PC-9 (cell line): ENCODE measurements at regions not wholly inside any gene's neighbourhood (a gene's known extent, or its start where the extent isn't known, plus 50 kb on each side); places are given as distances from the start of the nearest gene placed in this dataset.

Source experiments
- BruUV-seq: library from RNA; stranded (reverse); fragments of 400-500 nt; replicated peaks from 2 replicates; lab custom pipeline; 2021; lab: Mats Ljungman, UMichigan
- CTCF ChIA-PET: fragments of 300-600 bp; sonication (Branson Sonifier 250); formaldehyde crosslinking; loops from one replicate; lab custom pipeline; 2022; ENCODE audit warnings: antibody characterized with exemption; lab: Charles Lee
- POLR2A ChIA-PET: fragments of 300-600 bp; sonication (Branson Sonifier 250); formaldehyde crosslinking; loops from one replicate; lab custom pipeline; 2022; ENCODE audit warnings: antibody characterized with exemption; ENCODE audit not compliant: unreplicated experiment; lab: Charles Lee
- DNase-seq, 2 experiments: peaks; one replicate each; pipeline versions ENCODE4 v3.0.0 to v3.0.0-alpha.2; 2015 to 2022; ENCODE audit warnings: mixed read lengths in 1 of 2
- H2AFZ ChIP-seq: fragments of 200-600 bp; sonication (generic); 2 replicates; pipeline ENCODE4 v1.8.1; 2017; ENCODE audit warnings: antibody characterized with exemption
- H3F3A ChIP-seq: fragments of 200-600 bp; sonication (generic); 2 replicates; pipeline ENCODE4 v1.8.1; 2017; ENCODE audit warnings: antibody characterized with exemption, mild to moderate bottlenecking, low read depth; ENCODE audit not compliant: insufficient read depth
- H3K27ac ChIP-seq: fragments of 200-600 bp; sonication (generic); 2 replicates; pipeline ENCODE4 v1.6.1; 2016; ENCODE audit warnings: mixed run types
- H3K27me3 ChIP-seq: fragments of 200-600 bp; sonication (generic); 2 replicates; pipeline ENCODE4 v1.6.1; 2016; ENCODE audit warnings: low read depth, mixed run types; ENCODE audit not compliant: insufficient read depth
- H3K36me3 ChIP-seq: fragments of 200-600 bp; sonication (generic); 2 replicates; pipeline ENCODE4 v1.6.1; 2016; ENCODE audit warnings: low read depth, mixed run types
- H3K4me1 ChIP-seq: fragments of 200-600 bp; sonication (generic); replicated peaks from 2 replicates; pipeline ENCODE4 v1.6.1; 2016; ENCODE audit warnings: mixed run types; ENCODE audit not compliant: insufficient read depth
- H3K4me2 ChIP-seq: fragments of 200-600 bp; sonication (generic); 2 replicates; pipeline ENCODE4 v1.6.1; 2017; ENCODE audit warnings: mixed run types
- H3K4me3 ChIP-seq: fragments of 200-600 bp; sonication (generic); 2 replicates; pipeline ENCODE4 v1.6.1; 2016; ENCODE audit warnings: mixed run types
- H3K79me2 ChIP-seq: fragments of 200-600 bp; sonication (generic); 2 replicates; pipeline ENCODE4 v1.6.1; 2017; ENCODE audit warnings: low read depth, mixed run types
- H3K9me2 ChIP-seq: fragments of 200-600 bp; sonication (generic); 2 replicates; pipeline ENCODE4 v1.8.1; 2017; ENCODE audit warnings: mild to moderate bottlenecking; ENCODE audit not compliant: insufficient read depth
- H3K9me3 ChIP-seq: fragments of 200-600 bp; sonication (generic); 2 replicates; pipeline ENCODE4 v1.8.1; 2016; ENCODE audit warnings: low read depth; ENCODE audit not compliant: insufficient read depth
- H4K20me1 ChIP-seq: fragments of 200-600 bp; sonication (generic); 2 replicates; pipeline ENCODE4 v1.8.1; 2017; ENCODE audit not compliant: insufficient read depth
- CTCF ChIP-seq: fragments of 200-600 bp; sonication (generic); conservative IDR thresholded peaks from 2 replicates; pipeline ENCODE4 v1.6.1; 2017; ENCODE audit warnings: mixed run types, antibody characterized with exemption, mild to moderate bottlenecking, moderate library complexity
- EZH2 ChIP-seq: fragments of 200-600 bp; sonication (generic); IDR thresholded peaks from 2 replicates; pipeline ENCODE4 v1.8.0; 2017; ENCODE audit warnings: antibody characterized with exemption, low read depth
- intact Hi-C: fragments of 100-400 bp; cut with micrococcal nuclease; formaldehyde crosslinking; loops from one replicate; pipeline ENCODE4 v1.10.0; 2022; ENCODE audit not compliant: unreplicated experiment

- Histone ChIP-seq H3K27me3 (no peaks in the 10 kb centered on the region), H2AFZ (no peak overlapping the region), H3K79me2 (no peaks in the 10 kb centered on the region), H3F3A (no peaks in the 10 kb centered on the region), H3K9me3 (no peaks in the 10 kb centered on the region), H3K9me2 (no peaks in the 10 kb centered on the region), H3K4me1 (no peaks in the 10 kb centered on the region), H3K27ac (no peak overlapping the region), H3K4me3 (no peak overlapping the region), H3K36me3 (no peaks in the 10 kb centered on the region), H3K4me2 (no peak overlapping the region), H4K20me1 (no peaks in the 10 kb centered on the region)
- no TSS peak for BruUV-seq
- TF ChIP-seq EZH2 (no peak), CTCF (no peak)
- ChIA-PET POLR2A (no interaction called here), CTCF (no interaction called here)
- no peak for DNase-seq
- intact Hi-C loops = no loop called here
Observed at GRCh38 chr13:53749306-53749705, 720.7 kb downstream of the OLFM4 start.

GRCh38 chr13:53759016-53759415 lies 730.4 kb downstream of the OLFM4 start:
- Histone ChIP-seq H4K20me1 (no peaks in the 10 kb centered on the region), H3K9me2 (no peaks in the 10 kb centered on the region), H3K4me2 (no peak overlapping the region), H3K27me3 (no peaks in the 10 kb centered on the region), H3K9me3 (no peaks in the 10 kb centered on the region), H3F3A (no peaks in the 10 kb centered on the region), H2AFZ (no peak overlapping the region), H3K4me3 (no peak overlapping the region), H3K79me2 (no peaks in the 10 kb centered on the region), H3K4me1 (no peaks in the 10 kb centered on the region), H3K36me3 (no peaks in the 10 kb centered on the region), H3K27ac (no peak overlapping the region)
- intact Hi-C loops = no loop called here
- TF ChIP-seq EZH2 = no peak
- no peak for TF ChIP-seq CTCF
- ChIA-PET CTCF (no interaction called here), POLR2A (no interaction called here)
- no TSS peak for BruUV-seq
- DNase-seq = no peak

GRCh38 chr13:53775807-53776206 lies 747.2 kb downstream of the OLFM4 start:
- no peak overlapping the region for H3K4me3 ChIP-seq
- intact Hi-C loops = no loop called here
- TF ChIP-seq CTCF (0 out of 2 replicates have a peak, but pooled peaks have one; percentile 23), EZH2 (no peak)
- no peak overlapping the region for H2AFZ ChIP-seq
- no peak for DNase-seq
- POLR2A ChIA-PET = no interaction called here
- CTCF ChIA-PET = no interaction called here
- H3K27ac ChIP-seq = no peak overlapping the region
- no peaks in the 10 kb centered on the region for H4K20me1 ChIP-seq
- H3F3A ChIP-seq = no peaks in the 10 kb centered on the region
- H3K36me3 ChIP-seq = no peaks in the 10 kb centered on the region
- H3K79me2 ChIP-seq = no peaks in the 10 kb centered on the region
- H3K4me1 ChIP-seq = no peaks in the 10 kb centered on the region
- no peaks in the 10 kb centered on the region for H3K27me3 ChIP-seq
- no peaks in the 10 kb centered on the region for H3K9me3 ChIP-seq
- no TSS peak for BruUV-seq
- no peaks in the 10 kb centered on the region for H3K9me2 ChIP-seq
- H3K4me2 ChIP-seq = no peak overlapping the region
